T-helper 17 cell (primary cell): ENCODE measurements at regions not wholly inside any gene's neighbourhood (a gene's known extent, or its start where the extent isn't known, plus 50 kb on each side); places are given as distances from the start of the nearest gene placed in this dataset.

Experiments
- ATAC-seq: fragments of 150-1000 bp; cut with Tn5 transposase; 2 replicates; pipeline ENCODE4 v1.10.0; 2021; ENCODE audit warnings: mild to moderate bottlenecking, moderate library complexity
- DNase-seq, 3 donors: peaks; one replicate each; pipeline versions ENCODE4 v3.0.0 to v3.0.0-alpha.2; 2020 to 2021
- H3K9me3 ChIP-seq: one replicate; pipeline ENCODE4 v1.7.0; 2013; ENCODE audit warnings: low read length, mild to moderate bottlenecking; ENCODE audit not compliant: control insufficient read depth, poor library complexity, severe bottlenecking
- H3K27ac Mint-ChIP-seq: one replicate; pipeline ENCODE4 v1.8.0; 2022; ENCODE audit warnings: mild to moderate bottlenecking, moderate library complexity, mixed read lengths
- H3K27me3 Mint-ChIP-seq: one replicate; pipeline ENCODE4 v1.8.0; 2022; ENCODE audit warnings: mixed read lengths
- H3K36me3 Mint-ChIP-seq: one replicate; pipeline ENCODE4 v1.8.0; 2022; ENCODE audit warnings: low read depth, mixed read lengths
- H3K4me1 Mint-ChIP-seq: one replicate; pipeline ENCODE4 v1.8.0; 2022; ENCODE audit warnings: mild to moderate bottlenecking, mixed read lengths
- H3K4me3 Mint-ChIP-seq: one replicate; pipeline ENCODE4 v1.8.0; 2022; ENCODE audit warnings: mild to moderate bottlenecking, moderate library complexity, mixed read lengths

GRCh38 chr2:52794581-52794980 lies 973.0 kb upstream of the CHAC2 start:
- Mint-ChIP-seq H3K4me3 (no peak overlapping the region), H3K27me3 (no peaks in the 10 kb centered on the region), H3K4me1 (no peaks in the 10 kb centered on the region), H3K36me3 (no peaks in the 10 kb centered on the region), H3K27ac (no peak overlapping the region)
- no peak for DNase-seq
- no peak for ATAC-seq
- no peaks in the 10 kb centered on the region for H3K9me3 ChIP-seq

GRCh38 chr2:52779446-52779845 lies 988.2 kb upstream of the CHAC2 start:
- DNase-seq (no peak), ATAC-seq (no peak)
- H3K4me1 Mint-ChIP-seq, result no peaks in the 10 kb centered on the region
- H3K27me3 Mint-ChIP-seq, result no peaks in the 10 kb centered on the region
- H3K4me3 Mint-ChIP-seq, result no peak overlapping the region
- no peaks in the 10 kb centered on the region for H3K36me3 Mint-ChIP-seq
- H3K27ac Mint-ChIP-seq, result no peak overlapping the region
- H3K9me3 ChIP-seq, result no peaks in the 10 kb centered on the region

- Mint-ChIP-seq H3K4me1 (no peaks in the 10 kb centered on the region), H3K27me3 (no peaks in the 10 kb centered on the region), H3K4me3 (no peak overlapping the region), H3K27ac (no peak overlapping the region), H3K36me3 (no peaks in the 10 kb centered on the region)
- H3K9me3 ChIP-seq, result no peaks in the 10 kb centered on the region
- ATAC-seq (no peak), DNase-seq (no peak)
These were observed 991.0 kb upstream of the CHAC2 start for GRCh38 chr2:52776571-52776970.

GRCh38 chr2:52775674-52776073 lies 991.9 kb upstream of the CHAC2 start:
- DNase-seq (no peak), ATAC-seq (no peak)
- no peaks in the 10 kb centered on the region for H3K4me1 Mint-ChIP-seq
- no peaks in the 10 kb centered on the region for H3K9me3 ChIP-seq
- H3K4me3 Mint-ChIP-seq, result no peak overlapping the region
- no peaks in the 10 kb centered on the region for H3K27me3 Mint-ChIP-seq
- no peak overlapping the region for H3K27ac Mint-ChIP-seq
- no peaks in the 10 kb centered on the region for H3K36me3 Mint-ChIP-seq

GRCh38 chr2:52765735-52766134 lies 1001.9 kb upstream of the CHAC2 start:
- DNase-seq, result no peak
- no peak overlapping the region for H3K27ac Mint-ChIP-seq
- no peaks in the 10 kb centered on the region for H3K4me1 Mint-ChIP-seq

GRCh38 chr2:52749764-52750163 lies 1017.8 kb upstream of the CHAC2 start:
- no peaks in the 10 kb centered on the region for H3K27me3 Mint-ChIP-seq
- no peak overlapping the region for H3K27ac Mint-ChIP-seq
- no peak for DNase-seq
- H3K36me3 Mint-ChIP-seq, result no peaks in the 10 kb centered on the region
- H3K4me3 Mint-ChIP-seq, result no peak overlapping the region
- ATAC-seq, result no peak
- H3K4me1 Mint-ChIP-seq, result no peaks in the 10 kb centered on the region
- no peaks in the 10 kb centered on the region for H3K9me3 ChIP-seq

More at GRCh38 chr2:52765735-52766134, 1001.9 kb upstream of the CHAC2 start:
- no peaks in the 10 kb centered on the region for H3K9me3 ChIP-seq
- Mint-ChIP-seq H3K36me3 (no peaks in the 10 kb centered on the region), H3K27me3 (no peaks in the 10 kb centered on the region), H3K4me3 (no peak overlapping the region)
- ATAC-seq, result no peak

- Mint-ChIP-seq H3K4me3 (no peak overlapping the region), H3K27me3 (no peaks in the 10 kb centered on the region), H3K36me3 (no peaks in the 10 kb centered on the region), H3K27ac (no peak overlapping the region), H3K4me1 (no peaks in the 10 kb centered on the region)
- H3K9me3 ChIP-seq, result no peaks in the 10 kb centered on the region
- DNase-seq (no peak), ATAC-seq (no peak)
These were observed 1022.5 kb upstream of the CHAC2 start for GRCh38 chr2:52745144-52745543.

GRCh38 chr2:52732849-52733395 lies 1034.7 kb upstream of the CHAC2 start:
- Mint-ChIP-seq H3K4me1 (no peaks in the 10 kb centered on the region), H3K4me3 (no peak overlapping the region), H3K27me3 (peaks cover 6% of the 10 kb centered on the region), H3K27ac (no peak overlapping the region), H3K36me3 (no peaks in the 10 kb centered on the region)
- H3K9me3 ChIP-seq, result no peaks in the 10 kb centered on the region
- ATAC-seq (no peak), DNase-seq (no peak)

- H3K27me3 Mint-ChIP-seq, result no peaks in the 10 kb centered on the region
- H3K4me1 Mint-ChIP-seq, result no peaks in the 10 kb centered on the region
- ATAC-seq (no peak), DNase-seq (no peak)
- no peak overlapping the region for H3K27ac Mint-ChIP-seq
- H3K4me3 Mint-ChIP-seq, result no peak overlapping the region
- H3K9me3 ChIP-seq, result no peaks in the 10 kb centered on the region
- no peaks in the 10 kb centered on the region for H3K36me3 Mint-ChIP-seq
These were observed 1043.0 kb upstream of the CHAC2 start for GRCh38 chr2:52724585-52724984.

- no peak overlapping the region for H3K27ac Mint-ChIP-seq
- H3K27me3 Mint-ChIP-seq, result no peaks in the 10 kb centered on the region
- DNase-seq, result no peak
- H3K36me3 Mint-ChIP-seq, result no peaks in the 10 kb centered on the region
- no peak overlapping the region for H3K4me3 Mint-ChIP-seq
- ATAC-seq, result no peak
- no peaks in the 10 kb centered on the region for H3K4me1 Mint-ChIP-seq
- no peaks in the 10 kb centered on the region for H3K9me3 ChIP-seq
These were observed 1049.8 kb upstream of the CHAC2 start for GRCh38 chr2:52717836-52718235.

GRCh38 chr2:52710810-52711618 lies 1056.6 kb upstream of the CHAC2 start:
- no peak for ATAC-seq
- DNase-seq, result no peak
- Mint-ChIP-seq H3K27me3 (no peaks in the 10 kb centered on the region), H3K4me3 (no peak overlapping the region), H3K36me3 (no peaks in the 10 kb centered on the region), H3K27ac (no peak overlapping the region), H3K4me1 (no peaks in the 10 kb centered on the region)
- no peaks in the 10 kb centered on the region for H3K9me3 ChIP-seq

- no peaks in the 10 kb centered on the region for H3K36me3 Mint-ChIP-seq
- H3K4me1 Mint-ChIP-seq, result no peaks in the 10 kb centered on the region
- no peak overlapping the region for H3K27ac Mint-ChIP-seq
- H3K9me3 ChIP-seq, result no peaks in the 10 kb centered on the region
- no peak for DNase-seq
- no peaks in the 10 kb centered on the region for H3K27me3 Mint-ChIP-seq
- H3K4me3 Mint-ChIP-seq, result no peak overlapping the region
- ATAC-seq, result no peak
These were observed 1063.4 kb upstream of the CHAC2 start for GRCh38 chr2:52704251-52704650.

- DNase-seq (no peak), ATAC-seq (no peak)
- no peaks in the 10 kb centered on the region for H3K9me3 ChIP-seq
- Mint-ChIP-seq H3K27me3 (no peaks in the 10 kb centered on the region), H3K4me3 (no peak overlapping the region), H3K4me1 (no peaks in the 10 kb centered on the region), H3K36me3 (no peaks in the 10 kb centered on the region), H3K27ac (no peak overlapping the region)
These were observed 1064.6 kb upstream of the CHAC2 start for GRCh38 chr2:52703004-52703403.

- Mint-ChIP-seq H3K4me3 (no peak overlapping the region), H3K36me3 (no peaks in the 10 kb centered on the region), H3K27ac (no peak overlapping the region), H3K4me1 (no peaks in the 10 kb centered on the region), H3K27me3 (no peaks in the 10 kb centered on the region)
- DNase-seq (no peak), ATAC-seq (no peak)
- no peaks in the 10 kb centered on the region for H3K9me3 ChIP-seq
These were observed 1069.2 kb upstream of the CHAC2 start for GRCh38 chr2:52698408-52698807.
